Activated T-helper 17 cell treated with anti-CD3 and anti-CD28 coated beads, Interleukin-2, amount 50 U/mL, for 72 hours (primary cell): ENCODE measurements at regions not wholly inside any gene's neighbourhood (a gene's known extent, or its start where the extent isn't known, plus 50 kb on each side); places are given as distances from the start of the nearest gene placed in this dataset.

Source experiments
- ATAC-seq: fragments of 150-1000 bp; cut with Tn5 transposase; replicated peaks from 2 replicates; pipeline ENCODE4 v1.10.0; 2021; ENCODE audit warnings: mild to moderate bottlenecking, moderate library complexity
- H3K27ac Mint-ChIP-seq: one replicate; pipeline ENCODE4 v1.8.0; 2022; ENCODE audit warnings: mixed read lengths
- H3K27me3 Mint-ChIP-seq: one replicate; pipeline ENCODE4 v1.8.0; 2022; ENCODE audit warnings: mixed read lengths
- H3K36me3 Mint-ChIP-seq: one replicate; pipeline ENCODE4 v1.8.0; 2022; ENCODE audit warnings: low read depth, mild to moderate bottlenecking, mixed read lengths
- H3K4me1 Mint-ChIP-seq: one replicate; pipeline ENCODE4 v1.8.0; 2022; ENCODE audit warnings: mixed read lengths
- H3K4me3 Mint-ChIP-seq: one replicate; pipeline ENCODE4 v1.8.0; 2022; ENCODE audit warnings: mild to moderate bottlenecking, mixed read lengths
- H3K9me3 Mint-ChIP-seq: one replicate; pipeline ENCODE4 v1.8.0; 2022; ENCODE audit warnings: mixed read lengths

DNA sequence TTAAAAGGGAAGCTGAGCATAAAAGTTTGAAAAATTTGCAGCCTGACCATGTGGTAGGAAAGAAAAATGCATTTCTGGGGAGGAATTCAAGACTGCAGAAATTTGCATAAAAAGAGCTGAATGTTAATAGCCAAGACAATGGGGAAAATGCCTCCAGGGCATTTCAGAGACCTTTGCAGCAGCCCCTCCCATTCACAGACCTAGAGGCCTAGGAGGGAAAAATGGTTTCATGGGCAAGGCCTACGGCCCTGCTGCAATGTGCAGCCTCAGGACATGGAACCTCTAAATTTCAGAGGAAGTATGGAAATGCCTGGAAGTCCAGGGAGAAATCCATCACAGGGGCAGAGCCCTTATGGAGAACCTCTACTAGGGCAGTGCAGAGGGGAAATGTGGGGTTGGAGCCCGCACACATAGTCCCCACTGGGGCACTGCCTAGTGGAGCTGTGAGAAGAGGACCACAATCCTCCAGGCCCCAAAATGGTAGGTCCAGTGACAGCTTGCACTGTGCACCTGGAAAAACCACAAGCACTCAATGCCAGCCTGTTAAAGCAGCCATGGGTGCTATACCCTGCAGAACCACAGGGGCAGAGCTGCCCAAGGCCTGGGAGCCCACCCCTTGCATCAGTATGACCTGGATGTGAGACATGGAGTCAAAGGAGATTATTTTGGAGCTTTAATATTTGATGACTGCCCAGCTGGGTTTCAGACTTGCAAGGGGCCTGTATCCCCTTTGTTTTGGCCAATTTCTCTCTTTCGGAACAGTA, 243.8 kb downstream of the DNAJB9 start:
- Mint-ChIP-seq H3K4me1 (no peaks in the 10 kb centered on the region), H3K4me3 (no peak overlapping the region), H3K36me3 (no peaks in the 10 kb centered on the region), H3K9me3 (no peaks in the 10 kb centered on the region), H3K27ac (no peak overlapping the region), H3K27me3 (no peaks in the 10 kb centered on the region)
- no peak for ATAC-seq

DNA sequence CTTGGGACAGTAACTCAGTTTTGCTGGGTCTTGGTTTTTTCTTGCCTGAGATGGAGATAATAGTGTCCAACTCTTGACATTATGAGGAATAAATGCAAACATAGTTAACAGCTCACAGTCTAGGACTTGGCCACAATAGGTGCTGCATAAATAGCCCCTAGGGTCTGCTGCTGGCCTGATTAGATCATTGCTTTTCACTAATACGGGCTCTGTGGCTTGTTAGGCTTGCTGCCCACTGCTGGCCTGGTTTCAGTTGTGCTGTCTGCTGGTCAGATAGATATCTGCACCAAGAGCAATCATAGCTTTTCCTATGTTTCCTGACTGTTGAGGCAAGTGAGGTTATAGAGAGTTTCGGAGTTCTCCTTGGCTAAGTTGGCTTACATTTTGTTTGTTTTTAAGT, 246.1 kb downstream of the DNAJB9 start:
- Mint-ChIP-seq H3K27me3 (no peaks in the 10 kb centered on the region), H3K4me1 (no peaks in the 10 kb centered on the region), H3K9me3 (no peaks in the 10 kb centered on the region), H3K27ac (no peak overlapping the region), H3K36me3 (no peaks in the 10 kb centered on the region), H3K4me3 (no peak overlapping the region)
- ATAC-seq = no peak

- Mint-ChIP-seq H3K4me3 (no peak overlapping the region), H3K36me3 (no peaks in the 10 kb centered on the region), H3K27me3 (no peaks in the 10 kb centered on the region), H3K4me1 (no peaks in the 10 kb centered on the region), H3K27ac (no peak overlapping the region), H3K9me3 (peaks cover 3% of the 10 kb centered on the region)
- no peak for ATAC-seq
Measured at GRCh38 chr7:108818742-108819141, 249.1 kb downstream of the DNAJB9 start.

DNA sequence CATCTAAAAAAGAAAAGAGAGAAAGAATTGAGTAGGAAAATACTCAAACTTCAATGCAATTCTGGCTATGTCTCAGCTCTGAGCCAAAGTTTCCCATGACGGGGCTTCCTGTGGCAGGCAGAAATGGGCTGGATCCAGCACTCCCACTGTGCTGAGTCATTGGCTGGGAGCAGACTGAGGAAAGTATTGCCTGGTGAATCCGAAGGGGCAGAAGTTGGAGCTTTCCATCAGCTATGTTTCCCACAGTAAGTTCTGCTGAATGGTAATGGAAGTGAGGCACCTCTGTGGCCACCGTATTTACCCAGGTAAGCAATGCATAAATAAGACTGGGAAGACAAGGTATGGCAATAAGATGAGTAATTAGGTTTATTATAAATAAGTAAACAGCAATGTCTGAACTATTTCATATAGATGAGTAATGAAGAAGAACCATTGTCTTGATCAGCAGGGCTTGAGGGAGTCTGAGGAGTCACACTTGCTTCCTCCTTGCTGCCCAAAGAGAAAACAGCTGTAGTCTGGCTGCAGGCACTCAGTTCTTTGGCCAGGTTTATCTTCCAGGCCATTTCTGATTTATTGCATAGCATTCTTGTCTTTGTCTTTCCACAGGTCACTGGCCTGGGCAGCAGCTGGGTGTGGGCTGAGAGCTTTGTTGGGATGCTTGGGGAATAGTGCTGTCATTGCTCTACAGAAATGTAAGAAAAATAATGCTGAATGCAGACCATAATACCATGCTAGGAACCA, 255.3 kb downstream of the DNAJB9 start:
- H3K27ac Mint-ChIP-seq = no peak overlapping the region
- no peaks in the 10 kb centered on the region for H3K4me1 Mint-ChIP-seq
- no peak for ATAC-seq
- H3K9me3 Mint-ChIP-seq = peaks cover 11% of the 10 kb centered on the region
- H3K27me3 Mint-ChIP-seq = no peaks in the 10 kb centered on the region
- no peaks in the 10 kb centered on the region for H3K36me3 Mint-ChIP-seq
- H3K4me3 Mint-ChIP-seq = no peak overlapping the region

DNA sequence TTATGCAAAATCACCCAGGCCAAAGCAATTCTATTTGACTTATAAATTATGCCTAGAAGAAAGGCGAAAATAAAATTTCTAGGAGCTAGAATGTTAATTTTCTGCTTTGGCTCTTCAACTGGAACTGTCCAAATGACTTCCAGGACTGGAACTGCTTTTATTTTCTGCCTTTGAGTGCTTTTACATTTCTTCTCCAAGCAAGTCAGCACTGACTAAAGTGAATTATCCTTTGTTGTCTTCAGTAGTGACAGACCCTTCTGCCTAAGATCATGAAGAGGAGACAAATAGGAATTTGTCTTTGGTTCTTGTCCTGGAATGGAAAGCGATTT, 255.9 kb downstream of the DNAJB9 start:
- Mint-ChIP-seq H3K36me3 (no peaks in the 10 kb centered on the region), H3K4me3 (no peak overlapping the region), H3K4me1 (no peaks in the 10 kb centered on the region), H3K27ac (no peak overlapping the region), H3K27me3 (no peaks in the 10 kb centered on the region), H3K9me3 (peaks cover 11% of the 10 kb centered on the region)
- no peak for ATAC-seq

DNA sequence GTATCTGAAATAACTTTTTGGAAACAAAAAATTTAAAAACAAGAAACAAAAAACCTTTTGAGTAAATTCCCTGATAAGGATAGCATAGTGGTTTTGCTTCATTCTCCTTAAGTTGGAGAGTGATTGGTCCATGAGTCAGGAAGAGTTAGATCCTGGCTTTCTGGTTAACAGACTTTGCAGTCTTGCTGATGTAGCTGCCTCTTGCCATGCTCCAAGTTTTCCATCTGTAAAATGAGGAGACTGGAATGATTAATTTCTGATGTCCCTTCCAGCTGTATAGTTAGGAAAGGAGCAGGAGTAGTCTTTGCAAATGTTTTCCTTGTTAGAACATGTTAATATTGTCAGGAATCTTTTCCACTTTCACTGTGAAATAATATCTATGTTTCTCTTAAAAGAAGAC, 266.6 kb downstream of the DNAJB9 start:
- H3K9me3 Mint-ChIP-seq = peaks cover 9% of the 10 kb centered on the region
- H3K4me3 Mint-ChIP-seq = no peak overlapping the region
- no peaks in the 10 kb centered on the region for H3K36me3 Mint-ChIP-seq
- no peaks in the 10 kb centered on the region for H3K4me1 Mint-ChIP-seq
- H3K27ac Mint-ChIP-seq = no peak overlapping the region
- no peak for ATAC-seq
- H3K27me3 Mint-ChIP-seq = no peaks in the 10 kb centered on the region

GRCh38 chr7:108838198-108838597, 268.5 kb downstream of the DNAJB9 start:
- ATAC-seq = no peak

DNA sequence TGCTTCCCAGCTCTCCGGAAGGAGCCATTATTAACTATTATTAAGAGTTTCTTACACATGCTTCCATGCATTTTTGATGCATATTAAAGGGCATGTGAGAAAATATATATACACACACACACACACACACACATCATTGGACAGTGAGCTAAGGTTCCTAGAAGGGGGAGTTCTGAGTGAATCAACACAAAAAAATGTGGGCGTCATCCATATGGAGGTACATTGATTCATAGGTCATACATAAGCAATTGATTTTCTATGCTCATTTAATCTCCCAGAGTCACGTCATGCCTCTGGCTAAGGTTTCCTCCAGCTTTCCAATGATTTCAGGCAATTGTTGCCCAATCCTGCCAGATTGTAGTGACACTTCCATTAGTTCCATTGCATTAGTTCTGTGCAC, 269.4 kb downstream of the DNAJB9 start:
- Mint-ChIP-seq H3K27ac (no peak overlapping the region), H3K27me3 (no peaks in the 10 kb centered on the region), H3K9me3 (peaks cover 9% of the 10 kb centered on the region), H3K36me3 (no peaks in the 10 kb centered on the region), H3K4me3 (no peak overlapping the region), H3K4me1 (no peaks in the 10 kb centered on the region)
- ATAC-seq = no peak

More at GRCh38 chr7:108838198-108838597, 268.5 kb downstream of the DNAJB9 start:
- H3K27me3 Mint-ChIP-seq = no peaks in the 10 kb centered on the region
- H3K9me3 Mint-ChIP-seq = peaks cover 9% of the 10 kb centered on the region
- no peak overlapping the region for H3K27ac Mint-ChIP-seq
- no peaks in the 10 kb centered on the region for H3K4me1 Mint-ChIP-seq
- H3K4me3 Mint-ChIP-seq = no peak overlapping the region
- no peaks in the 10 kb centered on the region for H3K36me3 Mint-ChIP-seq

DNA sequence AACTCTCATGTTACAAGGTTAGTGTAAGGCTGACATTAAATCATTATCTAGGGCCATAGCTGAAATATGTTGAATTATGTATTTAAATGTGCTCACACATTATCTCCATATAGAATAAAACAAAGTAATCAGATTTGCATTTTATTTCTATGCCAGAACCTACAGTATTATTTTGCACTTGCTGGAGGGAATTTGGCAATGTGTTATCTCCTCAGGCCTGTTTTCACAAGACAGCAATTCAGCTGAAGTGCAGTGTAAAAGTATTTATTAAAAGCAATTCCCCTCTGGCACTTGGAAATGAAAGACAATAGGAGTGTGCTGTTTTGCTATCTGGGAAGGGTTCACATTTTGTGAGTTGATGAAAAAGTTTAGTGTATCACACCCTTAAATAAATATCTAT, 276.3 kb downstream of the DNAJB9 start:
- Mint-ChIP-seq H3K4me3 (no peak overlapping the region), H3K36me3 (no peaks in the 10 kb centered on the region), H3K4me1 (no peaks in the 10 kb centered on the region), H3K27me3 (no peaks in the 10 kb centered on the region), H3K9me3 (peaks cover 3% of the 10 kb centered on the region), H3K27ac (no peak overlapping the region)
- ATAC-seq = no peak

GRCh38 chr7:108846471-108846870, 276.8 kb downstream of the DNAJB9 start:
- no peak overlapping the region for H3K27ac Mint-ChIP-seq
- ATAC-seq = no peak
- no peak overlapping the region for H3K4me3 Mint-ChIP-seq
- no peaks in the 10 kb centered on the region for H3K27me3 Mint-ChIP-seq
- peaks cover 3% of the 10 kb centered on the region for H3K9me3 Mint-ChIP-seq
- no peaks in the 10 kb centered on the region for H3K4me1 Mint-ChIP-seq
- H3K36me3 Mint-ChIP-seq = no peaks in the 10 kb centered on the region

DNA sequence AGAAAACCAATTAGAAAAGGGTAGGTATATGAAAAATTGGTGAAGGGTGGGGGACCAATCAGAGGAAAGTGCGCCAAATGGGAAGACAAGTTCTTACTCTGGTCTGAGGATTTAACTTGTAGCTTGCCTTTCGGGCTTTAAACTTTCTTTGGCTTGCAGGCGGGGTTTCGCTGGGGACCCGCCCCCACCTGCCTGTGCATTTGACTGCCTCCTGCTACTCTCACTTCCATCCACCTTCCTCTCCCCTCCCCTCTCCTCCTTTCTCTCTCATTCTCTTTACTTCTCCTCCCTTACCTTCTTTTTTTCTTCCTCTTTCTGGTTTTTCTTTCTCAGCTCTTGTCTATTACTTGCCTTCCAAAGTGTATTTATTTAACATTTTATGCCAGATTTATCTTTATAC, 278.8 kb downstream of the DNAJB9 start:
- Mint-ChIP-seq H3K27me3 (no peaks in the 10 kb centered on the region), H3K27ac (no peak overlapping the region), H3K4me1 (no peaks in the 10 kb centered on the region), H3K36me3 (no peaks in the 10 kb centered on the region), H3K4me3 (no peak overlapping the region), H3K9me3 (peaks cover 3% of the 10 kb centered on the region)
- ATAC-seq = no peak

DNA sequence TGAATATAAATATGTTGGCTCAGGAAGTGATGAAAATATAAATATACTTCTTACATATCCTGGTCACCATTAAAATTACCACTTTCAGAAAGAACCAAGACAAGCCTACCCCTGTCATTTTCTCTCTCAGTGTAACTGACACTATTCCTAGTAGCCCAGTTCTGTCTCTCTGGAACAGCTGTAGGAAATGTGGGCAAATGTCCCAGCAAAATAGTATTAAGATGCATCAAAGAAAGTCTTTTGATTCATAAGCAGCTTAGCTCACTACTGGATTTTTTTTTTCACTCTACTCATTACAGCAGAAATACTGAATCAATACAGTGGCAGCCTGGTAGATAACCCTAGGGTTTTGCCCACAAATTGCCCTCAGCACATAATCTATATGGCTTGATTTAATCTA, 290.9 kb downstream of the DNAJB9 start:
- Mint-ChIP-seq H3K27ac (no peak overlapping the region), H3K4me1 (no peaks in the 10 kb centered on the region), H3K4me3 (no peak overlapping the region), H3K27me3 (peaks cover 4% of the 10 kb centered on the region), H3K9me3 (no peaks in the 10 kb centered on the region), H3K36me3 (no peaks in the 10 kb centered on the region)
- ATAC-seq = no peak

DNA sequence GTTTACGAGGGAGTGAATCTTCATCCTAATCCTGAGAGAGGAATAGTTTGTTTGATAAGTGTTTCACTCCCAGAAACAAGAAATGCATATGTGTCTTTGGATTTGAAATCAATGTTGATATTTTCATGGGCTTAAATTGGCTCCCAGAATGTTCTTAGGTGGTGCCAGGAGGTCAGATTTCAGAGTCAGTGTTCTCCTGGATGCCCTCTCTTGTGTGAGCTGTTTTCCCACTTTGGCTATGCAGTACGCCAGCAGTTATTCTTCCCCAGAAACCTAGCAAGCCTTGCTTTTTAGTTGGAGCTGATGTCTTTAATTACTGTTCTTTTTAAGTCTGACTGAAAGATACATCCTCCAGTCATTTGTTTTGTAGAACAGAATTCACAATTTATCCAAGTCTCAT, 291.4 kb downstream of the DNAJB9 start:
- no peak for ATAC-seq
- H3K4me1 Mint-ChIP-seq = no peaks in the 10 kb centered on the region

DNA sequence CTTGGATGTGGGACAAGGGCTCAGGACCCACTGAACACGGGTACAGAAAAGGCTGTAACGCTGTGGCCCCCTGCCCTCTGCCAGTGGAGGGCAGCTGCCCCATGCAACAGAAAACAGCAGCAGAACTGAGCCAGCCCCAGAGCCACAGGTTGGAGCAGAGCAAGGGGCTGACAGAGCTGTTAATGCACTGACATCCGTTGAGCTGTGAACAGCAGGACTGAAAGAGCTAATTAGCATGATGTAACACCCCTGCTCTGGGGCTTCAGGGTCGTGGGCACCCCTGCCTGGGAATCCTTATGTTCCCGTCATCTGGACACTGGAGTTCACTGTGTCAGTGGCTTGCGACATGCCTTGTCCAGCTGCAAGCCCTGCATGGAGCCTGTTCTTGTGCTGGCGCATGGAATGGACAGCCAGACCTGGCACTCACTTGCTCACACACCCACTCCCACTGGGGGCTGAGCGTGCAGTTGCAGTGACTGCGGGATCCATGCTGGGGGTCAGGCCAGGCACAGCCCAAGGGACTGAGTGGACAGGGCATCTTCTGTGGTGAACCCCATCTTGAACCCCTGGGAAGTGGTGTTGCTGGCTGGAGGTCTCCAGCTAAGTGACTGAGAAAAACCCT, 293.7 kb downstream of the DNAJB9 start:
- Mint-ChIP-seq H3K9me3 (no peaks in the 10 kb centered on the region), H3K36me3 (no peaks in the 10 kb centered on the region), H3K27me3 (peaks cover 4% of the 10 kb centered on the region), H3K4me3 (no peak overlapping the region), H3K27ac (no peak overlapping the region), H3K4me1 (no peaks in the 10 kb centered on the region)
- no peak for ATAC-seq

More for the DNA sequence above, 291.4 kb downstream of the DNAJB9 start:
- no peaks in the 10 kb centered on the region for H3K36me3 Mint-ChIP-seq
- no peak overlapping the region for H3K27ac Mint-ChIP-seq
- no peaks in the 10 kb centered on the region for H3K9me3 Mint-ChIP-seq
- H3K4me3 Mint-ChIP-seq = no peak overlapping the region
- peaks cover 4% of the 10 kb centered on the region for H3K27me3 Mint-ChIP-seq

GRCh38 chr7:108869070-108869469, 299.4 kb downstream of the DNAJB9 start:
- H3K27me3 Mint-ChIP-seq = no peaks in the 10 kb centered on the region
- H3K36me3 Mint-ChIP-seq = no peaks in the 10 kb centered on the region
- H3K27ac Mint-ChIP-seq = no peak overlapping the region
- no peak overlapping the region for H3K4me3 Mint-ChIP-seq
- no peak for ATAC-seq
- no peaks in the 10 kb centered on the region for H3K9me3 Mint-ChIP-seq
- H3K4me1 Mint-ChIP-seq = no peaks in the 10 kb centered on the region
